Hematopoietic multipotent progenitor cell (in vitro differentiated cells): ENCODE measurements at regions not wholly inside any gene's neighbourhood (a gene's known extent, or its start where the extent isn't known, plus 50 kb on each side); places are given as distances from the start of the nearest gene placed in this dataset.
"Not testable (repeated sequence)": the region's sequence is repeated elsewhere in the genome, so short reads cannot be mapped to it uniquely, and the experiment has no call there.

ENCODE experiments used
- DNase-seq, 3 donors: peaks; one replicate each; pipeline ENCODE4 v3.0.0-alpha.2; 2011 to 2015; ENCODE audit warnings: low read depth in 2 of 3, low spot score in 2 of 3

DNA sequence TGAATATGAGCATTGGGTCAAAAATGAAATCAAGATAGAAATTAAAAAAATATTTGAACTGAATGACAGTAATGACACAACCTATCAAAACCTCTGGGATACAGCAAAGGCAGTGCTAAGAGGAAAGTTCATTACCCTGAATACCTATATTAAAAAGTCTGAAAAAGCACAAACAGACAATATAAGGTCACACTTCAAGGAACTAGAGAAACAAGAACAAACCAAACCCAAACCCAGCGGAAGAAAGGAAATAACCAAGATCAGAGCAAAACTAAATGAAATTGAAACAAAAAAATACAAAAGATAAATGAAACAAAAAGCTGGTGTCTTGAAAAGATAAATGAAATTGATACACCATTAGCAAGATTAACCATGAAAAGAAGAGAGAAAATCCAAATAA, 140.5 kb upstream of the MAN1A1 start:
- not testable (repeated sequence) for DNase-seq

DNA sequence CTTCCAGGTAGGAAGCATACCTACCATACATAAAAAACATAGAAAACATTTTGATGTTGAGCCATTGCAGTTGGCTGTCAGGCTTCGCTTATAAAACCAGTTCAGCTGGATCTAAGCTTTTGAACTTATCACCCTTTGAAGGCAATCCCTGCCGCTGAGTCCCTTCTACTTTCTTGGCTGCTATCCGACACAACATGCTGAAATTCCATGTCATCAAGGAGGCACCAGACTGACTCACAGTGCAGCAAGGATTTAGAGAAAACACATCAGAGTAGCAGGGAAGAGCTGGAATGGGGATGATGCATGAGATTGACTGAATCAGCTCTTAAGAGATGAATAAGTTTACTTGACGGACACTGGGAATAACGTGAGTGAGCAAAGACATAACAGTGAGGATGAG, 135.0 kb upstream of the MAN1A1 start:
- no peak for DNase-seq

DNA sequence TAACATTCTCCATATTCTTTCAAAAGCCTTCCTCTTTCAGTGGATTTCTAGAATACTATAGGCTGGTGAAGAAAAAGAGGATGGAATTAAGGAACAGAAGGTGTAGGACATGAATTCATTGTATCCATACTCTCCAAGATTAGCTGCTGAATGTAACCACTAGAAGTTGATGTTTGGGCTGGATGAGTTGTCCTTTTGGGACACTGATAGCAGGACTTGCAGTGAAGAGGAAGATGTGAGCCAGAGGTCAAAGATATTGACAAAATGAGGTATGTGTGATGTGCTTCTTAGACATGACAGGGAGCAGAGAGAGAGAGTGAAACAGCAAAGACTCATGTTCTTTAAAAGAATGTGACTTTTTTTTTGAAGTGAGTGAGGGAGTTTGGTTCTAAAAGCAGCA, 134.3 kb upstream of the MAN1A1 start:
- no peak for DNase-seq

DNA sequence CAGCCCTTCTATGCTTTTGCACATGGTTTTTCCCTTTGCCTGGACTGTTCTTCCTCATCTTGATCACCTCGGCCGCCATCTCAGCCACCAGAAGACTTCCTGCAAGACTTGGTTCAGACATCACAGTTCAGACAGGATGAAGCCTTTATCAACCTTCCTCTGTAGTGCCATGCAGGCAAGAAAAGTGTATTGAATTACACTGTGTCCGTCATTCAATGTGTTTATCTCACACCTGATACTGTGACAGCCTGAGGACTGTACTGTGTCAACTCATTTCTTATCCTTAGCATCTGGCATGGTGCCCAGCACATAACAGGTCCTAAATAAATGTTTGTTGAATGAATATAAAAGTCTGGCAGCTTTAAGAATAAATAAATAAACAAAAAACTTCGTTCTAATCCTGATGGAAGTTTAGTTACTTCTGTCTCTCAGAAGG, 133.3 kb upstream of the MAN1A1 start:
- DNase-seq, result peak in 1 of 3 donors; percentile 10

DNA sequence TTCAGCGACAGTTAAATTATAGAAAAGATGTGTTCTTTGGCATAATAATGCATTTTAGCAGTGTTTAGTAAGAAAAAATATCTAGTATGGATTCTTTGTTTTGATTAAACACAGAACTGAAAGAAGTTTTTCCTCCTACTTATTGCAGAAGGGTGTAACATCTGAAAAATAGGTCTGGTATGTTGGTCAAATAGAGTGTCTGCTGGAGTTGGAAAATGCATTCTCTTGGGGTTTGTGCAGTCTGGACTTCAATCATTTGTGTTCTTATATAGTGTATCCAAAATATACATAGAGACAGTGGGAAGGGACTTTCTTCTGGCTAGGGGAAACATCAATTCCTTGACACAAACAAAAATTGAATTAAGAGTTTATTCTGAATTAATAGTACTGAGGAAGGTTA, 132.4 kb upstream of the MAN1A1 start:
- DNase-seq, result no peak

DNA sequence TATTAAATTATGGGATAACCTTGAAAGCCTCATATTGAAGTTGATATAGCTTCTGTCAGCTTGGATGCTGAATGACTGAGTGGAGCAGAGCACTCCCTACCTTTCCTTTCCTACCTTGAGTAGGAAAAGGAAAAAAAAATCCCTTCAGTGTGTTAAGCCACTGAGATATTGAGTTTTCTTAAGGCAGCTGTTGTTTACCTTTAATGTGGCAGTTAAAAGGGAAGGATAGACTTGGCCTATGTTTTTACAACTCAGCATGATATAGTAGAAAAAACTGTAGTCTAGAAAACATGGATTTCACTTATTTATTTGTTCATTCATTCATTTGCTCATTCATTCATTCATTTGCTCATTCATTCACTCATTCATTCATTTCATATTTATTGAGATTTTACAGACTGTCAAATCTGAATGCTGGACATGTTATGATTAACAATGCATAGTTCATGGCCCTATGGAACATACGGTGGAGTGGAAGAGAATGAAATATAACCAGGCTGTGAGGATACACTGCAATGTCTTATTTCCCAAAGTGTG, 131.5 kb upstream of the MAN1A1 start:
- DNase-seq, result no peak

DNA sequence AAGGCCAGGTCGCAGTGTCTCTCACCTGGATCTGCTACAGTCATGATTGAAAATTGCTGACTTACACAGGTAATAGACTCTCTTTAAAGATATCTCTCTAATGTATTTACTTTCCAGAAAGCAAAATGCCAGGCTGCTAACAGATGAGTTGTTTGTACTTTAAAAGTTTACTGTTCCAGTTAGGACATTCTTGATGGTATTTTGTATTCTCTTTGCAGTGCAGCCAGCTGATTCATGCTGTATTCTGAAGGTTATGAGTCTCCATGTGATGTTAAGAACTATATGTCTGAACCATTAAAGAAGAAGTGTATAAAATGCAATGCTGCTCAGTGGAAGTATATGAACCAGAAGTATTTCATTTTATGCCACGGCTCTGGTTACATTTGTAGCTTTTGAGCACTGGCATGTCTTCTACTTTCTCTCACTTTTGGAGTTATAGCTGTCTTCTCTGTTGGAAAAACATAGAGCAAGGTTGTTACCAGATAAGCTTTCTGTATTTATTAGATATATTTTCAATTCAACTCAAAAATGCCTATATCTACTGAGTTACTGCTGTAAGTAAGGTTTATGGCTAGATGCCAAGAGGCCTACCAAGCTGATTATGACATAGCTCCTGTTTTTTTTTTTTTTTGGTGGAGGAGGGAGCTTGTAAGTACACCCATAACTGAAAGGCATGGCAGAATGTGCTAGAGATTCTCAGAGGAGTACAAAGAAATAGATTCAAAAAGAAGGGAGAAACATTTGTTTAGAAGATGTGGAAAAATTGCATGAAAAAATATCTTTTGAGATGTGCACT, 130.5 kb upstream of the MAN1A1 start:
- DNase-seq, result peak in 2 of 3 donors; percentile 14 to 63

DNA sequence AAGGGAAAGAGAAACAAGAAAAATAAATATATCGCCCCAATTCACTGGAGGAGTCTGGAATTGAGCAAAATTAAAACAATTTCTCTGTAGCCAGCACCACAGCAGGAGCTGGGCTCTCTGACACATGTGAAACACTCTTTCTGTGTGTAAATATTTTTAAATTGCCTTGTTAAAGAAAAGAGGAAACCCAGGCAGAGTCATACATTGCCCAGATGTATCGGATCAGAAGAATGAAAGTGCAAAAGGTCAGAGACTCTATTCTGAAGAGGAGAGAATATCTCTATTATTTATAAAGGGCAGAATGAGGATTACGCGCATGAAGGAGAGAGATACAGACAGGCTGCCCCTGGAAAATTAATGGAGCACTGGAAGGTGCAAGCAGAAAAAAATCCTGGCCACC, 127.0 kb upstream of the MAN1A1 start:
- DNase-seq, result peak in 1 of 3 donors; percentile 20

DNA sequence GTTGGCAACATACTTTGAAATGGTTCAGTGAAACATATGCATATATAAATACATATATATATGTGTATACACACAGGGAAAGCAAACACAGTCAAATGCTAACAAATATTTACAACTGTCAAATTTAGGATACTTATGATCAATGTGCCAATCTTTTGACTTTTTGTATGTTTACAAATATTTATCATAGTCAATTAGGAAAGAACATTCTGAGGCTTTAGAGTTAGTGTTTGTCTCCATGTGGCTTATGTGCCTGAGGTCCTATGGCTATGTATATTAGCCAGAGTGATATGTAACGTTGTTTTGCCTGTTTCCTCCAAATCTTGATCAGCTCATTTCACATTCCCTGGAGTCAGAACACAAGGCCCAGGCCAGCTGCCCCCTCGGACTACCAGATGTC, 126.5 kb upstream of the MAN1A1 start:
- DNase-seq, result no peak

DNA sequence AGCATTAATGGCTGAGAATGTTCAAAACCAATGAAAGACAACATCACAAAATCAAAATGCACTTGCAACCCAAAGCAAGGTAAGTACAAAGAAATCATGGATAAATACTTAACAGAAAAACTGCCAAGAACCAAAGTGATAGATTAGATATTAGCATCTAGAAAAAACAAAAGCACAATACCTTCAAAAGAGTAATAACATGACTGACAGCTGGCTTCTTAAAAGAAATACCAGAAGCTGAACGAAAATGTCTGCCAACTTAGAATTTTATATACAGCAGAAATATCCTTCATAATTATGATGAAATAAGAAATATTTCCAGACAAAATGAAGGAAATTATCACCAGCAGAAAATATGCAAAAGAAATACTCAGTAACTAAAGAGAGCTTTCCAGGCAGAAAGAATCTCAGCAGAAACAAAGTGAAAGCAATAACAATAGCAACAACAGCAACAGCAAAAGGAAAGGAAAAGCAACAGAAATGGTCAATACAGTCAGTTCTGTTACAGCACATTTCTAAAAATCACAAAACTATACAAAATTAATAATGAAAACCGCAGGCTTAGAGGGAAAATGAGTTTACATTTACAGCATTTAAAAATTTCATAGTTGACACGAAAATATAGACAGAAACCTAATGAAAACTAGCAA, 121.5 kb upstream of the MAN1A1 start:
- DNase-seq, result no peak

DNA sequence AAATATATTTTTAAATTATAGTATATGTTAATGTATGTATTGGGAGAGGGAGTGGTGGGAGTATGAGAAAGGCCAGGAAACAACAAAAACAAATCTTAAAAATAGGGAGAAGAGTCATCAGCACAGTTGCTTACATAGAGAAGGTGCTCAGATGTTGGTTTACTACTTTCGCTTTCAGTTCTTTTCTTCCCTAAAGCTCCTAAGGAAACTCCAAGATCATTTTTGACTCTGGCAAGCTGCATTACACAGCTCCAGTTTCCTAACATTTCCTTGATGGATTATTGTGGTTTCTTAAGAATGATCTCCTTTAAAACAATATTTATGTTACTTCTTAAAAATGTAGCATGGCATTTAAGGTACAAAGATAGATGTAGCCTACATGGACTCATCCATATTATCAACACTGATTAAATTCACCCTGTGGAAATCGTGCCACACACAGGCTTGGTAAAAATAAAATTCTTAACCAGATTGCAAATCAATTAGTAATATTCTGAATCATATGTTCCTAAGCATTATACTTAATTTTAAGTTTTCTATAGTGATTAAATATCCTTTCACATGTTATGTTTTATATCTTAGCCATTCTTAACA, 118.0 kb upstream of the MAN1A1 start:
- DNase-seq, result no peak

DNA sequence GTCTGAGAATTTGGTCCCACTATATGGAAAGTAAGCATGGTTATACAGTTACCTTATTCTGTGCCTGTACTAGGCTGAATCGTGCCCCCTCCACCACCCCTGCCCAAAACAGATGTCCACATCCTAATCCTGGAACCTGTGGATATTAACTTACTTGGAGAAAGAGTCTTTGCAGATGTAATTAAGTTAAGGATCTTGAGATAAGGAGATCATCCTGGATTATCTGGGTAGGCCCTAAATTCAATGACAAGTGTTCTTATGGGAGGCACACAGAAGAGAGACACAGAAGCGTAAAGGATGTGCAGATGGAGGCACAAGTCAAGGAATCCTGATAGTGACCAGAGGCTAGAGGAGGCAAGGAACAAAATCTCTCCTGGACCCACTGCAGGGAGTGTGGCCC, 116.7 kb upstream of the MAN1A1 start:
- no peak for DNase-seq

DNA sequence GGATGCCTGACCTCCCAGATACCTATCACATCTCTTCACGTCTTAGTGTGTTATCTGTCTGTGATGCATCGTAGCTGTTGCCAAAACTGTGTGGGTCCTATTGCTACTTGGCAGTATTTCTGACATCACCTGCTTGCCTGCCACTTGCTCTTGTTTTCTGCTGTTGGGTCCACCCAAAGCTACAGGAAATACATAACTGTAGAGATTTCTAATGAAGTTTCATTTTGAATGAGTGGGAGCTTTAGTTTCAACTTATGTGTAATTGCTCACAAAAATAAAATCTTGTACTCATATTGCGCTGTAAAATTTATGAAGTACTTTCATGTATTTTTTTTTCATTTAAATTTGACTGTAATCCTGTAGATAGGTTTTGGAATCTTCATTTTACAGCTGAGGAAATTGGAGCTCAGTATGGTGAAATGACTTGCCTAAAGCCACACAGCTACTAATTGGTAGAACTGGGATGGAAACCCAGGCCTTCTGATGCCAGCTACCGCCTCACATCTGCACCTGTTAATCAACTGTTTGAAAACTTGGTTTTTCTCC, 113.6 kb upstream of the MAN1A1 start:
- no peak for DNase-seq

DNA sequence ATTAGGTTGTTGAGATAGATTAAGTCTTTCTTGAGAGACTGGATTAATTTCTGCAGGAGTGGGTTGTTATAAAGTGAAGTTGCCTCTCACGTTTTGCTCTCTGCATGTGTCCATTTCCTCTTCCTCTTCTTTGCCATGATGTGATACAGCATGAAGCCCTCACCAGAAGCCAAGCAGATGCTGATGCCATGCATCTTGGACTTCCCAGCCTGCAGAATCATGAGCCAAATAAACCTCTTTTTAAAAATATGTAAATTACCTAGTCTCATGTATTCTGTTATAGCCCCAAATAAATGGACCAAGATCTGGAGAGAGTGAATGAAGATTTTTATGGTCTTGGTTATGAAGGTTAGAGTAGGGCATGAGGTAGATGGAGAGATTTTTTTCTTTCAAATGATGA, 111.6 kb upstream of the MAN1A1 start:
- DNase-seq, result no peak

DNA sequence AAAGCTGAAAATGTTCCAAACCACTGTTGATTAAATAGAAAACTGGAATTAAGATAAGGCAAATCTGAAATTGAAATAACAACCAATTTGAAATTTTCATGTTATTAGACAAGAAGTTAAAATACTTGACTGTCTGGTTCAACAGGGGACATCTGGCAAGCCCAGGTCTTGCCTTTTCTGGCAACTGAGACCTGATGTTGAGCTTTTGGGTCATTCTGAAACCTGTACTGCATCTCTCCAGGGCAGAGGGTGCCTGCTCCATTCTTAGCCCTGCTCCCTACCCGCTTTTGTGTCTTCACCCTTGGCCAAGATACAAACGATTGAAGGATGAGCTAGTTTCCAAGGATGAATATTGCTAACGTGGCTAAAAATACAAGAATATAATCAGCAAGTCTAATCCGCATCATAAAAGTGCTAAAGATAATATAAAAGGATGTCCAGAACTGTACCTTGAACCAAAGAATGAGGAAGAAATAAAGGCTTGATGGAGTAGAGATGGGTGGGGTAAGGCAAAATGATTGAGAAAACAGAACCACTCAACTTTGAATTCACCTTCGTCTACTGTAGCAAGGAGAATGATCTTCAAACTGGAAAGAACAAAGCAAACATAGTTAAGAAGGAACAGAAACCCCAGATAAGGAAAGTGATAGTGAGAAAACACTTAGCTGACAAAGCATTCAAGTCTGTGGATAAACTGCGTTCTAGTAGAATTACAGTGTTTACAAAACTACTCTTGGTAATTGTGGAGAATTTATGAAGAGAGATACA, 109.8 kb upstream of the MAN1A1 start:
- no peak for DNase-seq

DNA sequence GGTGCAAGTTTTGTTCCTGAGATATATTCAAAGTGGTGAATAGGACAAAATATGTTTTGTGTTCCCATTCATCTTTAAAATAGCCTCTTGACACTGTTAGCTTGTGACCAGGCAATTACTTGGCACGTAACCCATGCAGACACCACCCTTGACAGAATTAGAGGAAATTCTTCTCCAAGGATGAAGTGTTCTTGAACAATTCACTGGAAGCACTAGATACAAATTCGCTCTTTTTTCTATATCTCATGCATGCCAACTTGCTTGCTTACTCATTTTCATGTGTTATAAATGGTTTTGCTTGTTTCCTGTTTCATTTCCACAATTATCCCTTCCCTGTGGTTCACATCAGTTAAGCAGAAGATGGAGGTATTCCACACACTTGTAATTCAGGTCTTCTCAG, 105.2 kb upstream of the MAN1A1 start:
- DNase-seq, result no peak

DNA sequence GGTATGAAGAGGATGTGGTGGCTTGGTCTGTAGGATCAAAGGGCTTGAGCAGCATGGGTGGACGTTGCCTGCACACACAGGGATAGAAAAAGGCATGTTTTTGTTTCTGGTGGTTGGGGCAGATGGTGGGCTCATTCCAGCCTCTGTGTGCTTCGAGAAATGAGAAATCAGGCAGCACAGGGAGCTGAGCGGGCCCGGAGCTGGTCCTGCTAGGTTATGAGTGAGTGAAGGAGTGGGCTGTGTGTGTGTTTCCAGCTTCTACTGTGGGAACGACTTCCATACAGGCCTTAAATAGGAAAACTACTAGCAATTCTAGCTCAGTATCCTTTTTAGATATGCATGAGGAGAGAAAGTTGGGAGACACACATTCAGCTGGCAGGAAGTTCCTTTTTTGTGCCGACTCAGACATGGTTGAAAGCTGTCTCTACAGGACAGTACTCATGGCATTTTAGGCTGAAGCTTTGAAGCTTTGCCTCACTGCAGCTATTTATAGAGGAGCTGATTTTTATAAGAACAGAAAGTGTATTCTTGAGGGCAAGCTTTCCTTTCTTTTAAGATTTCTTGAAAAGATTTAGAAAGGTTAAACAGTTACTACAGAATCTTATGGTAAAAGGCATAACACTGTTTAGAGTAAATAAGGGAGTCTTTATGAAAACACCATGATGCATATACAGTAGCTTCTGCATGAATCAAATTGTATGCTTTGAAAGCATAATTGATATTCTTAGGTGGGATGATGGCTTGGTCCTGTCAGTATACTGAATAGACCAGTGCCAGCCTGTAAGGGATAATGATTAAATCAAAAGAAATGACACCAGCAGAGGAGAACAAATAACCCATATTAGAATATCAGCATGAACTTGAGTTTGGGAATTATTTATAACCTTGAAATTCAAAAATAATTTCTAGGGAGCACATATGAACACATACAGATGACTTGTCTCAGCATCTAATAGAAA, 104.0 kb upstream of the MAN1A1 start:
- DNase-seq, result no peak

DNA sequence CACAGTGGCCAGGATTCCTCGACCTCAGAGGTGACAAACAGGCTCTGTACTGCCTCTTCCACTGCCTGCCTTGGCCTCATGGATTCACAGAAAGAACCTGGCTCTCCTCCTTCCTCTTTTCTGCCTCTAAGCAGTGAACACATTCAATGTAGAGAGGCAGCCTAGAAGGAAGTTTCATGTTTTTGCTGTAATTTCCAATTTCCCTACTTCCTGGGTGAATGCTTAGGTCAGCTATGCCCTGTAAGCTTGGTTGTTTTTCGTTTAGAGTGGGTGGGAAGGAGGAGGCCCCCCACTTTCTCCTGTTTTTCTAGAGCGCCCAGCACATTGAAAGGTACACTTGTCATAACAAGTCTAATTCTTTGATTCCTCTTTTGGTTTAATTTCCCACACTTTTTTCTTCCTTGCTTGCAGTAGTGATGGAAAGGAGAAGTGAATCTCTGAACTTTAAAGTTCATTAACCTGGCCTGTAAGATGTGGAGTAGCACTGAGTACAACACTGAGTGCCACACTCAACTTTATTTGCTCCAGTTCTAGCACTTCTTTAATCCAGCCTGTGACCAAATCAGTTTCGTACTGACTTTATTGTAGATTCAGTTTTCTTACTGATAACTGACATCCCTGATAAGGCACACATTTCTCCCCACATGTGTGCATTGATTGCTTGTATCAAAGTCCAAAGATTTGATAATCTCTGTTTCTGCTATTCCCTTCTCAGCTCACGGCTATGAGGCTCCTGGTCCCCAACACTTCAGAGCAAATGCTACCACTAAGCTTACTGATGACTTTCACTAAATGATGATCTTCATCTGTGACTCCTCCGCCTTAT, 100.0 kb upstream of the MAN1A1 start:
- DNase-seq, result peak in 1 of 3 donors; percentile 51

DNA sequence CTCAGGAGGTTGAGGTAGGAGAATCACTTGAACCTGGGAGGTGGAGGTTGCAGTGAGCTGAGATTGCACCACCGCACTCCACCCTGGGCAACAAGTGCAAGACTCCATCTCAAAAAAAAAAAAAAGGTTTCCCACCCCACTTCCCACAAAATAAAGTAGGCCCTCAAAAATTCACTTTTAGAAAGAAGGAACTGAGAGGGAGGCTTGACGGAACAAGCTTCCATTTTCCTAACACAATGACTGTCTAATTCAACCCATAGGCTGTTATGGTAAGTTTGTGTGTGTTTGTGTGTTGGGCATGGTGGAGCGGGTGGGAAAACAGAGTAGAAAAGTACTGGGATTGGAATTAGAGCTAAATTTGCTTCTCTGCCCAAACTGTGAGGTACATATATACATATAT, 98.4 kb upstream of the MAN1A1 start:
- DNase-seq, result no peak
